HK-2 (cell line): ENCODE measurements at regions not wholly inside any gene's neighbourhood (a gene's known extent, or its start where the extent isn't known, plus 50 kb on each side); places are given as distances from the start of the nearest gene placed in this dataset.

Source experiments
- DNase-seq: peaks from one replicate; pipeline ENCODE4 v3.0.0-alpha.2; 2018; ENCODE audit not compliant: unreplicated experiment

DNA sequence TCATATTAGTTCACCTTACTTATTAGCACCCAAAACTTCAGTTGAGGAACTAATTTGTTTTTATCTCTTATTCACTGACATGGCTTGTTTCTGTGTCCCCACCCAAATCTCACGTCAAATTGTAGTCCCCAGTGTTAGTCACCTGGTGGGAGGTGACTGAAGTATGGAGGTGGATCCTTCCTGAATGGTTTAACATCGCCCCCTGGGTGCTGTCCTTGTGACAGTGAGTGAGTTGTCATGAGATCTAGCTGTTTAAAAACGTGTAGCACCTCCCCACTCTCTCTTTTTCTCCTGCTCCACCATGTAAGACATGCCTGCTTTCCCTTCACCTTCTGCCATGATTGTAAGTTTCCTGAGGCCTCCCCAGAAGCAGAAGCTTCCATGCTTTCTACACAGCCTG, 75.0 kb upstream of the HECTD2 start:
- no peak for DNase-seq

DNA sequence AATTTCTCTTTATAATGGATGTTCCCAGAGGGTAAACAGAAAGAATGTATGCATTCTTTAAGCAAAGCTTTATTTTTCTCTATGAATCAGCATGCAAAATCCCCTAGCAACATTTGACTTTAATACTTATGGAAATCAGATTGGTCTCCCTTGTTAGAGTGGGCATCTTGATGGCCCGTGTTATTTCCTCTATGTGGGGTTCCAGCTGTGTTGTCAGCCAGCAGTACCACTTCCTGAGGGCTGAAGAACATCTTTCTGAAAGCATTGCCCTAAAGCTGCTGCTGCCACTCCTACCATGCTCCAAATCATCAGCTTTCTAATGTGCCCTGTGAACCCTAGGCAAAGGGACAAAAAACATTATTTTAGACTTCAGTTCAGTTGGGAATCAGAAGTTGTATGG, 70.4 kb upstream of the HECTD2 start:
- no peak for DNase-seq

DNA sequence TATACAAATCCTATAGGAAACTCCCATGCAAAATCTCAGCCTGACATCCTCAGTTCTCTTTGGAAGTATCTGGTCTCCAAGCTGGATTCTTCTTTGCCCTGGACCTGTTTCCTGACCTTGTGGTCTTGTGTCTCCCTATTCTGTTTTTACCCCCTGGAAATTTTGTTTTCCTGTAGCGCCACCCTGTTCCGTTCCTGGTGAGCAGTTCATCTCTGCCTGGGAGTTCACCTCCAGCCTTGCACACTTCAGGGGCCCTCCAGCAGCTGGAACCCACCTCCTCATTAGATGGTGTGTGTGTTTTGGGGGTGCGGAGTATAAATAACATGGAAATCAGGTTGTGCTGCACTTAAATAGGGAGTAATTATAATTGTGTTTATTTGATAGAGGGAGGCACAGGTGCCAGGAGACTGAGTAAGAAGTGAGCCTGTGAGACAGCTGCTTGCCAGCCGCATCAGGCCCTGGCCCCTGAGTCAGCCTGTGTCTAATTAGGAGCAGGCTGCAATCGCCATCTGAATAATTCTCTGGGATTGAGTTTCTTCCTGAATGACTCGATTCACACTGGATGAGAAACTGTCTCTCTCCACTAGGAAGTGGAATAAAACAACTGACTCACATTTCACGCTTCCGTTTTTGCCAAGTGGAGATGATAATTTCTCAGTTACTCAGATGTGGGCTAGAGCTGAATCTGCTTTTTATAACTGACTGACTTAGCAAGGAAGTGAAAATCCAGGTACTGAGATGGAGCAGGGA, 69.4 kb upstream of the HECTD2 start:
- DNase-seq, result peak; percentile 42

DNA sequence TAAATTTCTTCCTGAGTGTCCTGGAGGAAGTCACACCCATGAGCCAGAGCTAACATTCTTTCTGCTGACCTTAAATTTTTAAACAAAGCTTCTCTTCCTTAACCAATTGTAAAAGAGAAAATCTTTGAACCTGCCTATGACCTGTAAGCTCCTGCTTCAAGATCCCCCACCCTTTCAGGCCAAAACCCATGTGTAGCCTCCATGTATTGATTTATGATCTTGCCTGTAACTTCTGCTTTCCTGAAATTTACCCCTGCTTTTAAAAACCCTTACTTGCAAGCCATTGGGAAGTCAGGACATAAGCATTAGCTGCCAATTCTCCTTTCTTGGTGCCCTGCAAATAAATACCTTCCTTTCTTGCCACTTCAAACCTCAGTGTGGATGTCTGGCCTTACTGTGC, 68.5 kb upstream of the HECTD2 start:
- DNase-seq, result no peak

DNA sequence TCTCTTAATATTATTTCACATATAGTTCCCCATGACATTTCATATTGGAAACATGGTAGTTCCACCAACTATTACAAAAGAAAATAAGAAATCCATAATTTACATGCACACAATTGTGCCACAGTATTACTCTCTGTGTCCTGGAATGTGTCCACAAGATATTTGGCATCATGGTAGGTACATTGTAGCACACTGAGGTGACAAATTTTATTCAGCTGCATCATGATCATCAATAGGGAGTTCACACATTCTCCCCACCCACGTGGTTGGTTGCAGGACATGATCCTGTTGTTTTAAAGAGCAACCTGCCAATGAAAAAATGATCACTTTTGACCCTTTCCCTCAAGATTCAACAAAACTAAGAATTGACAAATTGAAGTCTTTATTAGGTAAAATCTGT, 67.1 kb upstream of the HECTD2 start:
- no peak for DNase-seq

DNA sequence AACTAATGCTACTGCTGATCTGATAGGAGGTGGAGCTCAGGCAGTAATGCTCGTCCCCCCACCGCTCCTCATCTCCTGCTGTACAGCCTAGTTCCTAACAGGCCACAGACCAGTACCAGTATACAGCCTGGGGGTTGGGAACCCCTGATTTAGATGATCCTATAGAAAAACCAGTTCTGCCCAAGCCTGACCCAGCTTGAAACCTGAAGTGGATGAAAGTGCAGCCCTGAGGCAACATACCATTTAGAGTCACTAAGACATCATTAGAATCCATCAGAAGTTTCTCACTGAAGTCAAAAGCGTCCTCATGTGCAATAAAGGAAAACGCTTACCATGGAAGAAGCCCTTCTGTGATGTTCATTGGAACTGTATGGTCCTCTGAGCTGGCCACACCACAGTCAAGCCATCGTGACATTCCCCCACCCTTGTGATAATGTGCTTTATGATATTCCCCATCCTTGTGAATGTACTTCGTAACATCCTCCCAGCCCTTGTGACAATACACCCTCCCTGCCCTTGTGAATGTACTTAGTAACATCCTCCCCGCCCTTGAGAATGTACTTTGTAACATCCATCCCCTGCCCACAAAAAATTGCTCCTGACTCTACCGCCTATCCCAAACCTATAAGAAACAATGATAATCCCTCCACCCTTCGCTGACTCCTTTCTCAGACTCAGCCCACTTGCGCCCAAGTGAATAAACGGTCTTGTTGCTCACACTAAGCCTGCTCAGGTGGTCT, 65.9 kb upstream of the HECTD2 start:
- no peak for DNase-seq

DNA sequence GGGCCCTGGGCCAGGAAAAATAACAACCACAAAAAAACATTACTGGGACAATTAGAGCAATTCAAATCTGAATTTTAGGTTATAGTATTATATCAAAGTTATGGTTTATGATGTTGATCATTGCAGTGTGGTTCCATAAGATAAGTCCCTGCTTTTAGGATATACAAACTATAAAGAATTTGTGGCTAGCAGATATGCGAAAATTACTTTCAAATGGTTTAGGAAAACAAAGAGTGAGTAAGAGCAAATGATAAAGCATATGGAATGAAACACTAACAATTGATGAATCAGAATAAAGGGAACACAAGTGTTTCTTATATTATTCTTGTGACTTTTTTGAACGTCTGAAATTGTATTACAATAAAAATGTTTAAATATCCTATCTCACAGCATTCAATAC, 64.4 kb upstream of the HECTD2 start:
- no peak for DNase-seq

DNA sequence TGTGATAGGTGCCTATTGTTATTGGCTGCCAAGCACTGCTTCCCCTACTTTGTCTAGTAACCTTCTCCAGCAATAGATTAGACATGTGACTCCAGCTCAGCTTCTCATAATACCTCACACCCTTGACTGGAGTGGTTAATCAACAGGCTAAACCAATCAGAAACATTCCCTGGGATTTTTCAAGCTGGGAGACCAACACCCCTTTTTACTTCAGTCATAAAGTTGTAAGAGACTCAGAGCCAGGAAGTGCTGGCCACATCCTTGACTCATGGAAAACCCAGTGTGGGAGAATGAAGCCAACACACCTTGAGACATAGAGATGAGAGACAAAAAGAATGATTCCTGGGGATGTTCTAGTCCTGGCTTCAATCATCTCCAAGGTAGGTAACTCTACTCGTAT, 62.6 kb upstream of the HECTD2 start:
- DNase-seq, result no peak

DNA sequence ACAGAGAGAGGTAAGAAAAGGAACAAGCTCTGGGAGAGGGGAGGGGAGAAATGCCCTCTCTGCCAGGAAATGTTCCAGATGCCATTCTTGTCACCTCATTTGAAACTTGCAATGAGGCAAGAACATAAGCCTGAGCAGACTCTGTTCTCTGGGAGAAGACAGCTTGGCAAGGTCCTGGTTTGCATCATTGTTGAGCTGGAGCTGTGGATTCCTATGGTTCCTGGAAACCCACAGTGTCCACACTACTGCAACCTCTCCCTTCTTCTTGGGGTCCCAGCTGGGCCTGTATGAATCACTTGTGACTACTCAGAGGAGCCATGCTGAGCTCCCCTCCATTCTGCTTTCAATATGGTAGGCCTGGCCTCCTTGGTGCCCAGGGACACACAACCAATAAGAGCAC, 60.8 kb upstream of the HECTD2 start:
- no peak for DNase-seq

DNA sequence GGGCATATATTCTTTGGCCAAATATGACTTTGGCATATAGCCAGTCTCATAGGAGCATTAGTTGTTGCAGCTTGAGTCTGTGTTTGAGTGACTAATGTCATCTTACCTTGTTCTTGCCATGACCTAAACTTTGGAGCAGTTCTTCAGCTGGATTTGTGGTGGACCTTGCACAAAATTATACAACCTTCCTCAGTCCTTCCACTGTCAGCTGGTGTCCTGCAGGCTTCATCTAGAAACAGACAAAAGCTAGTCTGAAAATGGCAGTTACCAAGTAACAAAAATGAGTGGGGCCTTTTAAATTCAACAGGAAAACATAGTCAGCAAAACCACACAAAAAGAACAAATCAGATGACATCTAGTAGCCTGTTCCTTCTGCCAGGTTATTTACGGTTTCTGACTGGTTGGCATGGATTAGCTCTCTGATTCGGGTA, 59.5 kb upstream of the HECTD2 start:
- no peak for DNase-seq

DNA sequence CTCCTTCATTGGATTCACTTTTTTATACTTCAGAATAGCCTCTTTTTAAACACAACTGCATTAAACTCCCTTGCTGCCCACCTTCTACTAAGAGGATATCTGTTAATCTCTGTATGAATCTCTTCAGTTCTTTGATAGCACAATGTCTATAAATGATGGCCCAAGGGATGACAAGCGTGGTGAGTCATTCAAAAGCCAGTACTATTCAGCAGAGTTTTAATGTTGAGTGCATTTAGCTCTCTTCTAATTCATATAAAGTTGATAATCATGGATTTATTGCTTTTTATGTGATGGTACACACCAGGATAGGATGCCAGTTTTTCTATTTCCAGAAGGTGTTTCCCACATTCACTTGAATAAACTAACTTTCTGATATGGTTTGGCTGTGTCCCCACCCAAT, 57.4 kb upstream of the HECTD2 start:
- DNase-seq, result no peak

DNA sequence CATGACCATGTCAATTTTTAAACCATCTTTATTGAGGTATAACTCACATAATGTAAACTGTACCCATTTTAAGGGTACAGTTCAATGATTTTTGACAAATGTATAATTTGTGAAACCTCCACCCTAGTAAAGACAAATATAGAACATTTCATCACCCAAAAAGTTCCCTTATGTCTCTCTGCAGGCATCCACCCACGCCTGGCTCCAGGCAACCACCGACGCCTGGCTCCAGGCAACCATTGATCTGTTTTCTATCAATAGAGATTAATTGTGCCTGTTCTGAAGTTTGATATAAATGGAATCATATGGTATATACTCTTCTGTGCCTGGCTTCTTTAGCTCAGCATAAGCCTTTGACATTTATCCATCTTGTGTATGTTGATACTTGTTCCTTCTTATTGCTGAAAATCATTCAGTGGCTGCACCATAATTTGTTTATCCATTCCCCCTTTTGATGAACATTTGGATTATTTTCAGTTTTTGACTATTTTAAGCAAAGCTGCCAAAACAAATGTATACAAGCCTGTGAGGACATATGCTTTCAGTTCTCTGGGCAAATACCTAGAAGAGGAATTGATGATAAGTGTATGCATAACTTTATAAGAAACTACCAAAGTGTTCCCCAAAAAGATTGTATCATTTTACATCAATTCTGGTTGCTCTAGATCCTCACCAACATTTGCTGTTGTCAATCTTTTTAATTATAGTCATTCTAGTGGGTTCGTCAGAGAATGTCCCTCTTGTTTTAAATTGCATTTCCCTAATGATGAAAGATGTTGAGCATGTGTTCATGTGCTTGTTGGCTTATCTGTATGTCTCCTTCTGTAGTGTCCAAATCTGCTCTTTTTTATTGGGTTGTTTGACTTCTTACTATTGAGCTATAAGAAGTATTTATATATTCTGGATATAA, 55.7 kb upstream of the HECTD2 start:
- DNase-seq, result no peak

DNA sequence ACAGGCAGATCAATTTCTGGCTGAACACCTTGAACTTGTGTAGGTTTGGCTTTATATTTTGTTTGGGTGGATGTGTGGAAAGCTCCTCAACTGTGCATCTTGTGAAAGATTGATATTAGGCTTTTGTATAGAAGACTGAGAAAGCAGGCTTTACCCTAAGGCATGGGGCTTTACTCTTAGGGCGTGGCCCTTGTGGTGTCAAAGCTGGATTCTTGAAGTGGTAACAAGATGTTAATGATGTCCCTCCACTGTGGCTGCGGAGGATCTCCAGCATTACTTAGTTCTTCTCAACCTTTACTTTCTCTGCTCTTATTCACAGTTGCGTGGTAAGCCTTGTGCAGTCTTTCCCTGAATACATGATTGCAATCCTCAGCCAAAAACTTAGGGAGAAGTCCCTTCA, 54.1 kb upstream of the HECTD2 start:
- no peak for DNase-seq

DNA sequence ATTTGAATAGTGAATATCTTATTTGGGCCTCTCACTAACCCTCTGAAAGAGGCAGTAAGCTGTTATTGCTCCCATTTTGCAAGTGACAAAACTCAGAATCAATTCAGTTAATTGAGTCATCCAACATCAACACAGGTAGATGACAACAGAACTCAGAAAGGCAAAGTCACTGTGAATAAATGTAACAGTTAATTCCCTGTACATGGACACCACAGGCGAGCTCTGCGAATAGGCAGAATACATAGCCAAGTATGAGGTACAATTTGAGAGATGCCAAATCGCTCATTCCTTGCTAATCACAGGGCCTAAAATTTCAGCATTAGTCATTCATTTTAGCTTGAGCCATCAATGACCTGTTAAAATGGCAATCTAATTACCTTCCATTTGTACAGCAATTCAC, 52.6 kb upstream of the HECTD2 start:
- DNase-seq, result no peak
